ENCODE measurements at regions not wholly inside any gene's neighbourhood (a gene's known extent, or its start where the extent isn't known, plus 50 kb on each side); places are given as distances from the start of the nearest gene placed in this dataset.

GRCh38 chr1:213381572-213382084, 330.6 kb downstream of the RPS6KC1 start:
- no peak for TF ChIP-seq CTCF (IDR thresholded peaks at IDR 0.05 in 8 of 11, conservative IDR thresholded peaks at IDR 0.05 in 3 of 11)
- no peak for TF ChIP-seq POLR2A (IDR thresholded peaks at IDR 0.05)
